ENCODE measurements at regions not wholly inside any gene's neighbourhood (a gene's known extent, or its start where the extent isn't known, plus 50 kb on each side); places are given as distances from the start of the nearest gene placed in this dataset.

DNA sequence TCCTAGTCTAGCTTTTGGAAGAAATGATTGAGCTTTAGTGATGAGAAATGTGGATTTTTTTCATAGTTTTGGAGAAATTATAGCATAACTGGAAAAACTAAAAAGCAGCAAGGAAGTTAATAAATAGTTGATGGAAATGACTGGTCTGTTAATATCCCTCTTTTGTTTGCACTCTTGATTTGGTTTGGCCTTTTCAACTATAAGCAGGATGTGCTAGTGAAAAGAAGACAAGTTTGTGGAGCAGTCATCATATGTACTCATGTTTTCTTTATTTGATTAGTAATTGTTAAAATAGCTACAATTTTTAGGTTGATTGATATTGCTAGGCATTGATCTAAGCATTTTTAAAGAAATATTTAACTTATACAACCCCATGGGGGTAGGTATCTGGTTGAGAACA, 374.7 kb downstream of the TAF11L14 start:
- TF ChIP-seq, protein P1, sequence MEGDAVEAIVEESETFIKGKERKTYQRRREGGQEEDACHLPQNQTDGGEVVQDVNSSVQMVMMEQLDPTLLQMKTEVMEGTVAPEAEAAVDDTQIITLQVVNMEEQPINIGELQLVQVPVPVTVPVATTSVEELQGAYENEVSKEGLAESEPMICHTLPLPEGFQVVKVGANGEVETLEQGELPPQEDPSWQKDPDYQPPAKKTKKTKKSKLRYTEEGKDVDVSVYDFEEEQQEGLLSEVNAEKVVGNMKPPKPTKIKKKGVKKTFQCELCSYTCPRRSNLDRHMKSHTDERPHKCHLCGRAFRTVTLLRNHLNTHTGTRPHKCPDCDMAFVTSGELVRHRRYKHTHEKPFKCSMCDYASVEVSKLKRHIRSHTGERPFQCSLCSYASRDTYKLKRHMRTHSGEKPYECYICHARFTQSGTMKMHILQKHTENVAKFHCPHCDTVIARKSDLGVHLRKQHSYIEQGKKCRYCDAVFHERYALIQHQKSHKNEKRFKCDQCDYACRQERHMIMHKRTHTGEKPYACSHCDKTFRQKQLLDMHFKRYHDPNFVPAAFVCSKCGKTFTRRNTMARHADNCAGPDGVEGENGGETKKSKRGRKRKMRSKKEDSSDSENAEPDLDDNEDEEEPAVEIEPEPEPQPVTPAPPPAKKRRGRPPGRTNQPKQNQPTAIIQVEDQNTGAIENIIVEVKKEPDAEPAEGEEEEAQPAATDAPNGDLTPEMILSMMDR (IDR thresholded peaks at IDR 0.05; ENCODE audit: low read depth, low read length, missing control alignments), result no peak
- no peak overlapping the region for H3K4me3 ChIP-seq (ENCODE audit: low read depth, low read length)
- no peak for DNase-seq (ENCODE audit: low read depth)

DNA sequence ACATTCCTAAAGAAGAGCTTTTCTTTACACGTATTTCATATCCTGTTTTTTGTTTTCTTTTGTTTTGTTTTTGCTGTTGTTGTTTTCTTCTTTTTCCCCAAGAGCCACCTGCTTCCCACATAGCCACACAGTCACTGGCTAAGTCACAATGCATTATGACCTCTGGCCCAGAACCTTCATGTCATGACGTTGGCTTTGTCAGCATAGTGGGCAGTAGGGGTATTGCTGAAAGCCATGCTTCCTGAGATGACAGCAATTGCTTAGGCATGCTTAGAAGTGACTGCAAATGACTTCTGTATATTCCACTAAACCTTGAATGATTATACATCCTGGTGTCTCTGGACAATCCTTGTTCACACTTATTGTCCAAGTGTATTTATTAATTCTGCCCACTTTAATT, 375.8 kb downstream of the TAF11L14 start:
- TF ChIP-seq, protein P1 (IDR thresholded peaks at IDR 0.05; ENCODE audit: low read depth, low read length, missing control alignments), result no peak
- no peak for DNase-seq (ENCODE audit: low read depth)
- no peak overlapping the region for H3K4me3 ChIP-seq (ENCODE audit: low read depth, low read length)

DNA sequence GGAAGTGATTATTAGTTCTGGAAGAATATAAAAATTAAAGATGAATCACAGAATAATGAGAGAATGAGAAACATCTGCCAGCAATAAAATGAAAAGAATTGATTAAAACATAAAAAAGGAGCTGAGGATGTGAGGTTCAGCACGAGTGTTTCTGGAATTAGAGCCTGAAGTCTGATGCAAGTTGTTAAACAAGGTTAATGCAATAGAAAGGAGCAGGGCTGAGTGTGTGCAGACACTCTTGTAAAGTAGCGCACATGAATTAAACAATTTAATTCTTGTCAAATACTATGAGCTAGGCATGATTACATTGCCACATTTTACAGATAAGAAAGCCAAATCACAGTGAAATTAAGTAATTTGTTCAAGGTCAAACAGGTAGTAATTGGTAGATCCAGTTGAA, 384.2 kb downstream of the TAF11L14 start:
- TF ChIP-seq, protein P1 (IDR thresholded peaks at IDR 0.05; ENCODE audit: low read depth, low read length, missing control alignments), result no peak
- no peak overlapping the region for H3K4me3 ChIP-seq (ENCODE audit: low read depth, low read length)
- no peak for DNase-seq (ENCODE audit: low read depth)

DNA sequence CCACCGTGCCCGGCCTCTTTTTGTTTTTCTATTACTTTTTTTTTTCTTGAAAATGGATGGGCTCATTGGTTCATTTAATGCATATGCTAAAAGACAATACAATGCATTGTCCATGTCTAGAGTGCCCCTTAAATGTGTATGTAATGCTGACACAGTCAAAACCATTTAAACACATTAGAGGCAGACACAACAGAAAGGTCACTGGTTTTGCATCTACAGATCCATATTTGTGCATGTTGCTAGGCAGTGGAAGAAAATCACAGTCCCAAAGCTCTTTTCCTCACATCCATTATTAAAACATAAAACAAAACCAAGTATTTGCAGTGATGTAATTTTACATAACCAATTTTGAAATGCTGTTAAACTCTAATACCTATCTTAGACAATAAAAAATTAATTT, 389.0 kb downstream of the TAF11L14 start:
- DNase-seq (ENCODE audit: low read depth), result no peak
- TF ChIP-seq, protein P1 (IDR thresholded peaks at IDR 0.05; ENCODE audit: low read depth, low read length, missing control alignments), result no peak
- H3K4me3 ChIP-seq (ENCODE audit: low read depth, low read length), result no peak overlapping the region

DNA sequence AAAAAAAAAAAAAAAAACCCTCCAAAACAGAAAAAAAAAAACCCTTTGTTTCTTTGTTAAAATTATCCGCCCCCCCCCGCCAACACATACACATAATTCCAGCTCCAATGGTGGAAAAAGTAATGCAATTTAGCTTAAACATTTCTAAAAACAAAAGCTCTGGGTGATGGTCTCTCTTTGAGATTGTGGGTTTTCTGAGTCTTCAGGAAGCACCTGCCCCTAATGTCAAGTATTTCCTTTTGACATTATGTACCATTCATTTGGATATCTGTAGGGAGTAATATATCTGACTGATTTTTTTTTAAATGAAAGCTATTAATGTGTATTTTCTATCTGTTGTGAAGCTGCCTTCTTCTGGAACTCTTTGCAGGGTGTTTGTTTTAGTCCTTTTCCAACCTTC, 389.7 kb downstream of the TAF11L14 start:
- DNase-seq (ENCODE audit: low read depth), result no peak
- no peak overlapping the region for H3K4me3 ChIP-seq (ENCODE audit: low read depth, low read length)
- TF ChIP-seq, protein P1 (IDR thresholded peaks at IDR 0.05; ENCODE audit: low read depth, low read length, missing control alignments), result no peak

DNA sequence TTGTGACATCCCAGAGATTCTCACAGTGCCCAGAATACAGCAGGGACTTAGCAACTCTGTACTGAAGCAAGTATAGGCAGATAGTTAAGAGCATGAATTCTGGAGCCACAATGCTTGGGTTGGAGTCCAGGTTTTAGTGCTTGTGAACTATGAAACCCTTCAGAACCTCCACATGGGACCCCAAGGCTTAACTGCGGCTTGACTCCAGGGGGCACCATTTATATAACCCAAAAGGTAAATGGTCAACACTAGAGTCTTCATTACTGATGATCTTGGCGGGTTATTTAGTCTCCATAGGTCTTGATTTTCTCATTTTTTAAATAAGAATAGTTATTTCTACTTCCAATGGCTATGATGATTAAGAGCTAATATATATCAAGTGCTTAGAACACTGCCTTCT, 390.3 kb downstream of the TAF11L14 start:
- TF ChIP-seq, protein P1 (IDR thresholded peaks at IDR 0.05; ENCODE audit: low read depth, low read length, missing control alignments), result no peak
- no peak overlapping the region for H3K4me3 ChIP-seq (ENCODE audit: low read depth, low read length)
- no peak for DNase-seq (ENCODE audit: low read depth)

DNA sequence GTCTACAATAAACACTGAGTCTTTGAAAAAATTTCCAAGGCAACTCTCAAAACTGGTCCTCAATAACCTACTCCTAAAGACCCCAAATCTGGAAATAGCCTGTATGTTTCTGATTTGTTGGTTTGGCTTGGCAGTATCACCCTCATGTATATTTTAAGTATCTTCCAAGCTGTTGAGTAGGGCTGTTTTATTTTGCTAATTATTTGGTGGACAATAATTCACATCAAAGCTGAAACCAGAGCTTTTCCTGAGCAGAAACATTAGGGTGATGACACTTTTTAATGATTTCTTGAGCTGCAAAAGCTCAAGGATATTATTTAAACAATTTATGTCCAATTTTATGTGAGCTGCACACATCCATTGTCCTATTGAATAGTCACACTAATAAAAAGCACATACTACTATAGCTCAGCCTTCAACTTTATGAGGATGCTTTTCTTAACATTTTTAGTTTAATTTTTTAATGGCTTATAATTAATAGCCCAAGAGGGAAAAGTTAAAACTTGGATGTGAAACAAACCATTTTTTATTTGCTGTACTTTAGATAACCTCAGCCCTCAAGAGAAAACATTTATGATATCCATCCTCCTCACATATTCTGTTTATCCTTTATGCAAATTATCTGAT, 393.1 kb downstream of the TAF11L14 start:
- DNase-seq (ENCODE audit: low read depth), result no peak
- TF ChIP-seq, protein P1 (IDR thresholded peaks at IDR 0.05; ENCODE audit: low read depth, low read length, missing control alignments), result no peak
- no peak overlapping the region for H3K4me3 ChIP-seq (ENCODE audit: low read depth, low read length)

All from GM12864 (cell line).